Limb (tissue), 2 donors: ENCODE measurements at regions not wholly inside any gene's neighbourhood (a gene's known extent, or its start where the extent isn't known, plus 50 kb on each side); places are given as distances from the start of the nearest gene placed in this dataset.
A peak's percentile ranks its signal among the peaks of the same experiment; 100 is the strongest.

ENCODE experiments used
- DNase-seq, 2 donors: peaks; one replicate each; pipeline ENCODE4 v3.0.0-alpha.2; 2016; ENCODE audit errors: extremely low spot score in 2 of 2

- no peak for DNase-seq
Measured at GRCh38 chr15:98143116-98143515, 182.6 kb downstream of the ARRDC4 start.

- no peak for DNase-seq
Measured at GRCh38 chr15:98144388-98144787, 183.9 kb downstream of the ARRDC4 start.

- DNase-seq = no peak
Measured at GRCh38 chr15:98146031-98146820, 185.7 kb downstream of the ARRDC4 start.

- DNase-seq = no peak
Measured at GRCh38 chr15:98147415-98147814, 186.9 kb downstream of the ARRDC4 start.

- DNase-seq = no peak
Measured at GRCh38 chr15:98150084-98150483, 189.6 kb downstream of the ARRDC4 start.

- no peak for DNase-seq
Measured at GRCh38 chr15:98150536-98150935, 190.0 kb downstream of the ARRDC4 start.

GRCh38 chr15:98151096-98151495 is 190.6 kb downstream of the ARRDC4 start:
- no peak for DNase-seq

- DNase-seq = no peak
Measured at GRCh38 chr15:98152156-98152555, 191.7 kb downstream of the ARRDC4 start.

- peak in 1 of 2 donors; percentile 3 for DNase-seq
Measured at GRCh38 chr15:98154863-98155262, 194.4 kb downstream of the ARRDC4 start.

- no peak for DNase-seq
Measured at GRCh38 chr15:98155356-98155755, 194.9 kb downstream of the ARRDC4 start.

- DNase-seq = no peak
Measured at GRCh38 chr15:98160236-98160635, 199.7 kb downstream of the ARRDC4 start.

GRCh38 chr15:98163319-98164045 is 203.0 kb downstream of the ARRDC4 start:
- no peak for DNase-seq

- DNase-seq = no peak
Measured at GRCh38 chr15:98164571-98164970, 204.1 kb downstream of the ARRDC4 start.

GRCh38 chr15:98164986-98165385 is 204.5 kb downstream of the ARRDC4 start:
- no peak for DNase-seq

GRCh38 chr15:98167722-98168268 is 207.3 kb downstream of the ARRDC4 start:
- DNase-seq = no peak

GRCh38 chr15:98169551-98169950 is 209.0 kb downstream of the ARRDC4 start:
- DNase-seq = no peak

GRCh38 chr15:98174286-98174685 is 213.8 kb downstream of the ARRDC4 start:
- DNase-seq = no peak

GRCh38 chr15:98174841-98175240 is 214.3 kb downstream of the ARRDC4 start:
- DNase-seq = no peak

- peak; percentile 75 to 89 for DNase-seq
Measured at GRCh38 chr15:98177966-98178592, 217.6 kb downstream of the ARRDC4 start.

GRCh38 chr15:98178861-98179260 is 218.4 kb downstream of the ARRDC4 start:
- no peak for DNase-seq

GRCh38 chr15:98187549-98187948 is 227.0 kb downstream of the ARRDC4 start:
- DNase-seq = no peak

GRCh38 chr15:98190914-98191313 is 230.4 kb downstream of the ARRDC4 start:
- DNase-seq = no peak
